Tibial nerve (tissue), 4 donors: ENCODE measurements at regions not wholly inside any gene's neighbourhood (a gene's known extent, or its start where the extent isn't known, plus 50 kb on each side); places are given as distances from the start of the nearest gene placed in this dataset.

ENCODE experiments used
- DNase-seq, 2 donors: peaks; one replicate each; pipeline ENCODE4 v3.0.0-alpha.2; 2019; ENCODE audit warnings: low spot score in 2 of 2
- H3K27ac ChIP-seq, 4 donors: fragments of 200-600 bp; sonication (generic) in 3 of 4; one replicate each; pipeline ENCODE4 v1.5.1; 2017 to 2019; ENCODE audit warnings: mild to moderate bottlenecking in 1 of 4
- H3K27me3 ChIP-seq, 2 donors: fragments of 200-600 bp; sonication (generic) in 1 of 2; one replicate each; pipeline versions ENCODE4 v1.5.1 to v1.6.0; 2017 to 2019
- H3K36me3 ChIP-seq, 3 donors: fragments of 200-600 bp; sonication (generic); one replicate each; pipeline ENCODE4 v1.5.1; 2018 to 2019
- H3K4me1 ChIP-seq, 4 donors: fragments of 200-600 bp; sonication (generic) in 3 of 4; one replicate each; pipeline ENCODE4 v1.5.1; 2017 to 2019
- H3K4me3 ChIP-seq, 4 donors: fragments of 200-600 bp; sonication (generic) in 3 of 4; one replicate each; pipeline ENCODE4 v1.5.1; 2017 to 2019; ENCODE audit warnings: mild to moderate bottlenecking in 1 of 4, moderate library complexity in 1 of 4
- H3K9me3 ChIP-seq, 4 donors: fragments of 200-600 bp; sonication (generic) in 3 of 4; one replicate each; pipeline ENCODE4 v1.5.1; 2017 to 2019
- CTCF ChIP-seq, 5 experiments: fragments of 200-600 bp in 3 of 5; fragments of 450-650 bp in 2 of 5; sonication (generic) in 3 of 5; IDR thresholded peaks; one replicate each; pipeline ENCODE4 v1.5.1; 2016 to 2019; ENCODE audit warnings: antibody characterized with exemption in 5 of 5, mild to moderate bottlenecking in 3 of 5, moderate library complexity in 2 of 5
- EP300 ChIP-seq, 2 donors: sonication (generic); formaldehyde crosslinking; IDR thresholded peaks; one replicate each; pipeline ENCODE4 v1.6.1; 2017; ENCODE audit warnings: antibody characterized with exemption in 2 of 2, mild to moderate bottlenecking in 1 of 2
- POLR2A ChIP-seq, 2 donors: fragments of 450-650 bp; IDR thresholded peaks; one replicate each; pipeline ENCODE4 v1.6.1; 2017; ENCODE audit warnings: antibody characterized with exemption in 2 of 2, mild to moderate bottlenecking in 2 of 2, moderate library complexity in 2 of 2
- WGBS, 2 donors: methylation state at CpG; one replicate each; pipeline ENCODE4 v1.1.5; 2018; 5-methylcytosine and 5-hydroxymethylcytosine counted together

GRCh38 chr22:34395370-34395769, 475.1 kb upstream of the LARGE1 start:
- no peak for DNase-seq
- WGBS, 2 donors, result 72 to 74% methylated on average over 4 of the region's 4 CpGs

GRCh38 chr22:34403667-34404066, 483.4 kb upstream of the LARGE1 start:
- Histone ChIP-seq H3K27ac (no peak overlapping the region), H3K9me3 (no peaks in the 10 kb centered on the region), H3K36me3 (no peaks in the 10 kb centered on the region), H3K4me1 (no peaks in the 10 kb centered on the region), H3K4me3 (no peak overlapping the region), H3K27me3 (no peaks in the 10 kb centered on the region)
- TF ChIP-seq POLR2A (IDR thresholded peaks at IDR 0.05) (no peak), CTCF (IDR thresholded peaks at IDR 0.05) (no peak), EP300 (IDR thresholded peaks at IDR 0.05) (no peak)
- DNase-seq, result no peak
- WGBS, 2 donors, result 82 to 84% methylated on average over 2 of the region's 2 CpGs

More at GRCh38 chr22:34395370-34395769, 475.1 kb upstream of the LARGE1 start:
- Histone ChIP-seq H3K27me3 (no peaks in the 10 kb centered on the region), H3K27ac (no peak overlapping the region), H3K4me1 (no peaks in the 10 kb centered on the region), H3K4me3 (no peak overlapping the region), H3K9me3 (peaks cover 0 to 6% (median 0%) of the 10 kb centered on the region in 4 donors), H3K36me3 (no peaks in the 10 kb centered on the region)
- no peak for TF ChIP-seq POLR2A (IDR thresholded peaks at IDR 0.05)
- TF ChIP-seq CTCF (IDR thresholded peaks at IDR 0.05), result no peak
- TF ChIP-seq EP300 (IDR thresholded peaks at IDR 0.05), result no peak

- H3K27ac ChIP-seq, result no peak overlapping the region
- no peaks in the 10 kb centered on the region for H3K36me3 ChIP-seq
- WGBS, 2 donors, result 62 to 72% methylated on average over 4 of the region's 4 CpGs
- H3K4me3 ChIP-seq, result no peak overlapping the region
- TF ChIP-seq CTCF (IDR thresholded peaks at IDR 0.05) (no peak), EP300 (IDR thresholded peaks at IDR 0.05) (no peak), POLR2A (IDR thresholded peaks at IDR 0.05) (no peak)
- H3K27me3 ChIP-seq, result no peaks in the 10 kb centered on the region
- H3K4me1 ChIP-seq, result no peaks in the 10 kb centered on the region
- no peaks in the 10 kb centered on the region for H3K9me3 ChIP-seq
- DNase-seq, result no peak
Observed at GRCh38 chr22:34410111-34410510, 489.8 kb upstream of the LARGE1 start.

- Histone ChIP-seq H3K4me1 (no peaks in the 10 kb centered on the region), H3K36me3 (no peaks in the 10 kb centered on the region), H3K4me3 (no peak overlapping the region), H3K27ac (no peak overlapping the region), H3K27me3 (no peaks in the 10 kb centered on the region), H3K9me3 (no peaks in the 10 kb centered on the region)
- 31 to 35% methylated on average over 4 of the region's 4 CpGs for WGBS, 2 donors
- TF ChIP-seq CTCF (IDR thresholded peaks at IDR 0.05) (peak in 2 of 5 experiments; percentile 11), POLR2A (IDR thresholded peaks at IDR 0.05) (no peak)
- no peak for DNase-seq
Observed at GRCh38 chr22:34414467-34415440, 494.5 kb upstream of the LARGE1 start.
